ENCODE measurements at regions not wholly inside any gene's neighbourhood (a gene's known extent, or its start where the extent isn't known, plus 50 kb on each side); places are given as distances from the start of the nearest gene placed in this dataset.
"Not testable (repeated sequence)": the region's sequence is repeated elsewhere in the genome, so short reads cannot be mapped to it uniquely, and the experiment has no call there.

DNA sequence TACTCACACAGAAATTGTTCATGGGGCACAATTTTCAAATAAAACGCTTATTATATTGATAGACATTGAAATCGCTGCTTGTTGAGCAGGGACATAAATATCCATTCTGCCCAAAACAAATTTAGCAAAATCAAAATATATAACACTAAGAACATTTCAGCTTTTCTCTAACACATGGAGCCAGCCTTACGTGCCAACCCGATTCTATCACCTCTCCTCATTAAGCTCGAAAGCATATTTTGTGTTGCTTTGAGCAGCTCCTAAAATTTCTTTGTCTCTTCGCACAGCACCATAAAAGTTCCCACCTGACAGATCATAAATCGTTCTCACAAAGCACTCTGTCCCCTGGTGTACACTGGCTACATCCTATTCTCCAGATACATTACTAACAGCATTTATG, 1034.4 kb upstream of the KLHL29 start:
- no peak for DNase-seq (ENCODE audit: low read depth in 3 of 3)

DNA sequence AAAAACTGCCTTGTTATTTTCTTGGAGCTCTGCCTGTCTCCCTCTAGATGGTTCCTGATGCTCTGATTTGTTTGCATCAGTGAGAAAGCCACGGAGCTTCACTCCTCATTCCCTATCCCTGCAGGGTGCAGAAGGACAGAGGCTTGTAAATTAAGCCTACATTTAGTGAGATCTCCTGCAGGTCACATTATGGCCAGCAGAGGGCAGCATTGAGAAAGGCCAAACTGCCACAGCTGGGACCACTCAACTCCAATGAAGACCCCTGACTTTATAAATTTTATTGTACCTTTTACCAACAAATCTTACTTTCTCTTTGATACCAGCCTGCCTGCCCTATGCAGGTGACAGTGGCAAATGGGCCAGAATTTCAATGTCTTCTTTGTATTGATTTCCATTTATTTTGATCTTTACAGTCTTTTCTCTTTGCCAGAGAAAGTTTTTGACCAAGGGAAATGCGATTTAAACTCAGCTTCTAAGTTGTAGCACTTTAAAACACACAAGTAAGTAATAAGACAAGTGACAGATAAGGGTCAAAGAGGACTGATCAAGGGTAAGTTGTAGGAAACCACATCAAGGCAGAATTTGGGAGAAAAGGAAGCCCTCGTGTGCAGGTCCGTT, 1029.1 kb upstream of the KLHL29 start:
- peak; percentile 2 to 12 (median 5) for DNase-seq (ENCODE audit: low read depth in 3 of 3)

DNA sequence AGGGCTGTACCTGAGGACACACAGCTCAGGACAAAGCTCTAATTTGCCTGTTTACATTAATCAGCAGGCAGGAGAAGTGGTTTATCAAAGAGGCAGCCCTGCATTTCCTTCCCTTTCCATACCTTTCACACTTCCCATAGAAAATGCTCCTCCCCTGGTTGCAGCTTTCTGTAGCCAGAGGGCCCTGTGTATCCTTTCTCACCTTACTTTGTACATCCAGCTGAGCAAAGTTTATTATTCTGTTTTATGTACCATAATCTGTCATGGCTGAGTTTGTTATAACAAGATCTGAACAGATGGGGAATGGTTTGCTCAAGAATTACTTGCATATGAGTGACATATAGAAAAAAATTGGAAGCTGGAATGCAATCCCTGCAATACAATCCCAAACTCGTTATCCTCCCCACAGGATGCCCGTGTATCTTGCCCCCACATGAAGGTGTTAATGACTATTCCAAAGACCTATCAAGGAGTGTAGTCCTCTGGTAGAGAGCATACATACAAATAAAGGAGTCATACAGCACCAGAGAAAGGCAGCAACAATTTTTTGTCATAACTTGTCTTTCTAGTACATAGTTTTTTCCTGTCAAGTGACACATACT, 1025.8 kb upstream of the KLHL29 start:
- no peak for DNase-seq (ENCODE audit: low read depth in 3 of 3)

DNA sequence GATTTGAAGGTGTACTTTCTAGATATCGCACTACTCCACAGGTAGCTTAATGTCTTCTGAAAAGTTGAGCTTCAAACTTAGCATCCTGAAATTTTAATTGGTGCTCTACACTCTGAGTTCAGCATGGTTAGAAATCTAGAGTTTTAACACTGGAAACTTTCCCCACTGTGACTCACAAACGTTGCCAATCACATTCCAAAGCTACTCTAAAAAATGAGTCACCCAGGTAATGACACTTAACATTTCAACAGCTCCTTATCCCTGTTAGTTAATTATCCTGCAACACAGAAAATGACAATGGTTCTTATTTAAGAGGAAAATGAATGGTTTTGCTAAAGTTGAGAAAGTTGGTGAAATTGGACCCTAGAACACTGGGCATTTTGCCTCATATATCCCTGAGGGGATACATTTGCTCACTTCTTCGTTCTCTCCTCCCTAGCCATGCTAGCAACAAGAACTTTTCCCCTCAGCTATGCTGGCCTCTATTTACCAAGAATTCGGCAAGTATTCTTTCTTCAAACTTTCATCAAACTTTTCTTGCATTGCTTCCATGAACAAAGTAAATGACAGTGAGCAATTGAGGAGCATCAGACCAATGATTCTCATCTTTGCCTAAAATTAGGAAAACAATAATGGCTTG, 1024.1 kb upstream of the KLHL29 start:
- DNase-seq (ENCODE audit: low read depth in 3 of 3): no peak

- DNase-seq (ENCODE audit: low read depth in 3 of 3): no peak
Measured at GRCh38 chr2:22361571-22361970, 1023.4 kb upstream of the KLHL29 start.

GRCh38 chr2:22375096-22375495, 1009.9 kb upstream of the KLHL29 start:
- DNase-seq (ENCODE audit: low read depth in 3 of 3): no peak

- no peak for DNase-seq (ENCODE audit: low read depth in 3 of 3)
Measured at GRCh38 chr2:22377268-22377667, 1007.7 kb upstream of the KLHL29 start.

- DNase-seq (ENCODE audit: low read depth in 3 of 3): no peak
Measured at GRCh38 chr2:22382479-22383169, 1002.4 kb upstream of the KLHL29 start.

DNA sequence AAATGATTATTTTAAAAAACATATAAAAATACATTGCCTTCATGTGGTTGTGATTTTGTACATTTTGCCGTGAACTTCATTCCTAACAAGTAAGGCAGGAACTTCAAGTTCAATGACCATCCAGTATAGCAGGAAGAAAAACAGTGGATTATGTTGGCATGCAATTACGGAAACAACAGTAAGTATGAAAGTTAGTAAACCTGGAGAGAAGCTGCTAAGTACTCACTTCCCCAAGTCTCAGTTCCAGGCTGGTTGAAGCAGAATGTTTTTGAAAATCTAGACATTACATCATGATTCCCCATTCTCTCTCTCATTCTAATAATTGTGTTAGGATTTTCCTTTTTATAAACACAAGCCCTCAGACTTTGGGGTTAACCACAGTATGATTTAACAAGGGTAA, 987.1 kb upstream of the KLHL29 start:
- no peak for DNase-seq (ENCODE audit: low read depth in 3 of 3)

GRCh38 chr2:22403748-22404147, 981.2 kb upstream of the KLHL29 start:
- DNase-seq (ENCODE audit: low read depth in 3 of 3): no peak

- DNase-seq (ENCODE audit: low read depth in 3 of 3): no peak
Measured at GRCh38 chr2:22406625-22407024, 978.4 kb upstream of the KLHL29 start.

GRCh38 chr2:22420076-22420475, 964.9 kb upstream of the KLHL29 start:
- no peak for DNase-seq (ENCODE audit: low read depth in 3 of 3)

GRCh38 chr2:22442051-22442450, 942.9 kb upstream of the KLHL29 start:
- DNase-seq (ENCODE audit: low read depth in 3 of 3): no peak

DNA sequence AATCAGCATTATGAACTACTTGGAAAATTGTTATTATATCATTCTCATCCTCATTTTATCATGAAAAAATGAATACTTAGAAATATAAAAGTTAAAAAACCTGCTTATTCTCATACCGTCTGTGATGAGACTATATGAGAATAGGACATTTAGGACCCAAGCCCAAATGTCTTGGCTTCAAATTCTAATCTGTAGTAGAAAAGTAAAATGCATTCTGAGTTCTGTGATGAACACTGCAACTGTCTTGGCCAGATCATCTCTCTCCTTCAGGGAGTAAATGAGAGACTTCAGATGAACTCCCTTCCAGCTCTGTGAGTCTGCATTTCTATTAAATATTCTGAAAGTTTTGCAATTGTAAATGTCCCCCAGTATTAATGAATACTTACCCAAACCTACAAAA, 940.7 kb upstream of the KLHL29 start:
- no peak for DNase-seq (ENCODE audit: low read depth in 3 of 3)

DNA sequence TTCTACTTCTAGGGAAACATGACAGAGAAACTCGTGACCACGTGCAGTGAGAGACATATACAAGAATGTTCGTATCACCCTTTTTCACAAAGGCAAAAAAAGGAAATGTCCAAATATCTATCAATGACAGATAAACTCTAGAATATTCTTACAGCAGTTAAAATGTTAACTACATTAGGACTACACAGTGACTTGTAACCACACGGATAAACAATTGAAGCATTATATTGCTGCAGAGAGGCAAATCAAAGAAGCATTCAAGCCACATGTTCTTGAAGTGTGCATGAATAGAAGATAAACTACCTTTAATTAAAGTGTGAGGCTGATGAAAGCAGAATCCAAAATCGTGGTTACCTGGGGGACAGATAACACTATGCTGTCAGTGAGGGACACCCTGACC, 935.3 kb upstream of the KLHL29 start:
- DNase-seq (ENCODE audit: low read depth in 3 of 3): no peak

- DNase-seq (ENCODE audit: low read depth in 3 of 3): no peak
Measured at GRCh38 chr2:22450831-22451230, 934.1 kb upstream of the KLHL29 start.

- no peak for DNase-seq (ENCODE audit: low read depth in 3 of 3)
Measured at GRCh38 chr2:22454826-22455485, 930.0 kb upstream of the KLHL29 start.

- DNase-seq (ENCODE audit: low read depth in 3 of 3): no peak
Measured at GRCh38 chr2:22458440-22458839, 926.5 kb upstream of the KLHL29 start.

DNA sequence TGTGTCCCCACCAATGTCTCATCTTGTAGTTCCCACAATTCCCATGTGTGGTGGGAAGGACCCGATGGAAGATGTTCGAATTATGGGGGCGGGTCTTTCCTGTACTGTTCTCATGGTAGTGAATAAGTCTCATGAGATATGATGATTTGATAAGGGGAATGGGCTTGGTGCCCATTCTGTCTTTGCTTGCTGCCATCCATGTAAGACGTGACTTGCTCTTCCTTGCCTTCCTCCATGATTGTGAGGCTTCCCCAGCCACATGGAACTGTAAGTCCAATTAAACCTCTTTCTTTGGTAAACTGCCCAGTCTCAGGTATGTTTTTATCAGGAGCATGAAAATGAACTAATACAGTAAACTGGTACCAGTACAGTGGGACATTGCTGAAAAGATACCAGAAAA, 909.9 kb upstream of the KLHL29 start:
- DNase-seq (ENCODE audit: low read depth in 3 of 3): not testable (repeated sequence)

- no peak for DNase-seq (ENCODE audit: low read depth in 3 of 3)
Measured at GRCh38 chr2:22478329-22478728, 906.6 kb upstream of the KLHL29 start.

- DNase-seq (ENCODE audit: low read depth in 3 of 3): no peak
Measured at GRCh38 chr2:22481486-22482259, 903.3 kb upstream of the KLHL29 start.

DNA sequence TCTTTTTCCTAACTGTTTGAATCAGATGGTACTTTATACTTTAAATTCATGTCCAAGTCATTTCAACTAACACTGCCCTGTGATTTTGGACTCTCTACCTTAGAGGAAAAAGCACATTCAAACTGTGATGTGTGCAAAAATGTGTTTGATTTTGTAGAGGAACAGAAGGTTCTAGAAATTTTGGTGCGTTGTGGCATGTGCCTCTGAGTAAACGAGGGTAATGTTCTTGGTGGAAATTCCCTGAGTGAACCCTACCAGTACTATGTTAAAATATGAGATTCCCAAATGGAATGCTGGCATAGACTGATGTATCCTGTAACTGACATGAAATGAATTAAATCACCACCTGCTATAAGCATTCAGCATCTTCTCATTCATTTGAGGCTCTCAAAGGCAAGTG, 901.9 kb upstream of the KLHL29 start:
- DNase-seq (ENCODE audit: low read depth in 3 of 3): no peak
